RKO (cell line): ENCODE measurements at regions not wholly inside any gene's neighbourhood (a gene's known extent, or its start where the extent isn't known, plus 50 kb on each side); places are given as distances from the start of the nearest gene placed in this dataset.

ENCODE experiments used
- DNase-seq: peaks from one replicate; pipeline ENCODE4 v3.0.0-alpha.2; 2016; ENCODE audit warnings: low spot score

- no peak for DNase-seq
These were observed 50.0 kb upstream of the CHD6 start for GRCh38 chr20:41668057-41668749.
